ENCODE measurements at regions not wholly inside any gene's neighbourhood (a gene's known extent, or its start where the extent isn't known, plus 50 kb on each side); places are given as distances from the start of the nearest gene placed in this dataset.

- no peak overlapping the region for H3K4me3 ChIP-seq (ENCODE audit: low read depth, low read length)
- POLR2A ChIA-PET, result no interaction called here
- no peak for TF ChIP-seq CTCF (IDR thresholded peaks at IDR 0.05; ENCODE audit: insufficient read depth, low read depth, low read length)
- no peaks in the 10 kb centered on the region for H3K27me3 ChIP-seq (ENCODE audit: control insufficient read depth, insufficient read depth, low read length)
- CTCF ChIA-PET, result no interaction called here
- no peaks in the 10 kb centered on the region for H3K36me3 ChIP-seq (ENCODE audit: control insufficient read depth, insufficient read depth, low read length)
- DNase-seq (ENCODE audit: low read depth), result no peak
These were observed 279.6 kb downstream of the PDGFC start for GRCh38 chr4:156692016-156692415.

GRCh38 chr4:156690572-156690971, 281.0 kb downstream of the PDGFC start:
- no peak for DNase-seq (ENCODE audit: low read depth)
- no peaks in the 10 kb centered on the region for H3K27me3 ChIP-seq (ENCODE audit: control insufficient read depth, insufficient read depth, low read length)
- TF ChIP-seq CTCF (IDR thresholded peaks at IDR 0.05; ENCODE audit: insufficient read depth, low read depth, low read length), result no peak
- H3K4me3 ChIP-seq (ENCODE audit: low read depth, low read length), result no peak overlapping the region
- CTCF ChIA-PET, result interaction anchor here (1.1 kb wide), 1 partner anchor 9 kb away, joined by 3 read pairs; no protein-coding TSS in a partner anchor
- H3K36me3 ChIP-seq (ENCODE audit: control insufficient read depth, insufficient read depth, low read length), result no peaks in the 10 kb centered on the region
- POLR2A ChIA-PET, result no interaction called here

- Histone ChIP-seq H3K27me3 (ENCODE audit: control insufficient read depth, insufficient read depth, low read length) (no peaks in the 10 kb centered on the region), H3K4me3 (ENCODE audit: low read depth, low read length) (no peak overlapping the region), H3K36me3 (ENCODE audit: control insufficient read depth, insufficient read depth, low read length) (no peaks in the 10 kb centered on the region)
- CTCF ChIA-PET, result interaction anchor here (0.9 kb wide), 1 partner anchor 277 kb away, joined by 4 read pairs; no protein-coding TSS in a partner anchor
- TF ChIP-seq CTCF (IDR thresholded peaks at IDR 0.05; ENCODE audit: insufficient read depth, low read depth, low read length), result no peak
- POLR2A ChIA-PET, result interaction anchor here (0.6 kb wide), 2 partner anchors 24 to 374 kb away, joined by 3 to 4 read pairs; no protein-coding TSS in a partner anchor
- peak; percentile 98 for DNase-seq (ENCODE audit: low read depth)
These were observed 285.5 kb downstream of the PDGFC start for GRCh38 chr4:156686120-156686519.

- no peak for DNase-seq (ENCODE audit: low read depth)
- Histone ChIP-seq H3K36me3 (ENCODE audit: control insufficient read depth, insufficient read depth, low read length) (no peaks in the 10 kb centered on the region), H3K4me3 (ENCODE audit: low read depth, low read length) (no peak overlapping the region), H3K27me3 (ENCODE audit: control insufficient read depth, insufficient read depth, low read length) (no peaks in the 10 kb centered on the region)
- no peak for TF ChIP-seq CTCF (IDR thresholded peaks at IDR 0.05; ENCODE audit: insufficient read depth, low read depth, low read length)
- ChIA-PET CTCF (no interaction called here), POLR2A (no interaction called here)
These were observed 286.3 kb downstream of the PDGFC start for GRCh38 chr4:156685308-156685707.

- Histone ChIP-seq H3K27me3 (ENCODE audit: control insufficient read depth, insufficient read depth, low read length) (no peaks in the 10 kb centered on the region), H3K36me3 (ENCODE audit: control insufficient read depth, insufficient read depth, low read length) (no peaks in the 10 kb centered on the region), H3K4me3 (ENCODE audit: low read depth, low read length) (no peak overlapping the region)
- no peak for DNase-seq (ENCODE audit: low read depth)
- CTCF ChIA-PET, result interaction anchor here (2.2 kb wide), 1 partner anchor 203 kb away, joined by 5 read pairs; no protein-coding TSS in a partner anchor
- POLR2A ChIA-PET, result no interaction called here
- no peak for TF ChIP-seq CTCF (IDR thresholded peaks at IDR 0.05; ENCODE audit: insufficient read depth, low read depth, low read length)
These were observed 293.9 kb downstream of the PDGFC start for GRCh38 chr4:156677656-156678055.

Measured in BJ (cell line).